CD1c-positive myeloid dendritic cell (primary cell): ENCODE measurements at regions not wholly inside any gene's neighbourhood (a gene's known extent, or its start where the extent isn't known, plus 50 kb on each side); places are given as distances from the start of the nearest gene placed in this dataset.

Experiments
- DNase-seq: peaks from one replicate; pipeline ENCODE4 v3.0.0-alpha.2; 2016; ENCODE audit errors: extremely low spot score

GRCh38 chr10:89153971-89154370 lies 53.1 kb downstream of the CH25H start:
- DNase-seq: no peak

GRCh38 chr10:89153116-89153515 lies 54.0 kb downstream of the CH25H start:
- DNase-seq: peak; percentile 35

- DNase-seq: no peak
These were observed 55.3 kb downstream of the CH25H start for GRCh38 chr10:89151857-89152256.

DNA sequence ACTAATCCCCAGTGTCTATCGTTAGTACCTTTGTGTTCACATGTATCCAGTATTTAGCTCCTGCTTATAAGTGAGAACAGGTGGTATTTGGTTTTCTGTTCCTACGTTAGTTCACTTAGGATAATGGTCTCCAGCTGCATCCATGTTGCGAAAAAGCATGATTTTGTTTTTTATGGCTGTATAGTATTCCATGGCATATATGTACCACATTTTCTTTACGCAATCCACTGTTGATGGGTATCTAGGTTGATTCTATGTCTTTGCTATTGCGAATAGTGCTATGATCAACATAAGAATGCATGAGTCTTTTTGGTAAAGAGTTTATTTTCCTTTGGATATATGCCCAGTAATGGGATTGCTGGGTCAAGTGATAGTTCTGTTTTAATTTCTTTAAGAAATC lies 59.1 kb downstream of the CH25H start:
- no peak for DNase-seq

- DNase-seq: no peak
These were observed 59.9 kb downstream of the CH25H start for GRCh38 chr10:89147256-89147655.

GRCh38 chr10:89144836-89145235 lies 62.3 kb downstream of the CH25H start:
- DNase-seq: no peak

DNA sequence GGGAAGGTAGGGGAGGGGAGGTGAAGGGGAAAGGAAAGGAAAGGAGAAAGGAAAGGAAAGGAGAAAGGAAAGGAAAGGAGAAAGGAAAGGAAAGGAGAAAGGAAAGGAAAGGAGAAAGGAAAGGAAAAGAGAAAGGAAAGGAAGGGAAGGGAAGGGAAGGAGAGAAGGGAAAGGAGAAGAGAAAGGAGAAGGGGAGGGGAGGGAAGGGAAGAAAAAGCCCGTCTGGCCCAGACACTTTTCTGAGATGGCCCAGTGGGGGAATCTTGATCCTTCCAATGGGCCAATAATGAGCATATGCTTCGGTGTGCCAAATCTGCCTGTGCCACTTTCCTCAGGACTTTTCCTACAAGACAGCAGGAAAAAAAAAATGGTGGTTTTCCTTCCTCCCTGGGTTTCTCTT lies 64.5 kb downstream of the CH25H start:
- DNase-seq: no peak

DNA sequence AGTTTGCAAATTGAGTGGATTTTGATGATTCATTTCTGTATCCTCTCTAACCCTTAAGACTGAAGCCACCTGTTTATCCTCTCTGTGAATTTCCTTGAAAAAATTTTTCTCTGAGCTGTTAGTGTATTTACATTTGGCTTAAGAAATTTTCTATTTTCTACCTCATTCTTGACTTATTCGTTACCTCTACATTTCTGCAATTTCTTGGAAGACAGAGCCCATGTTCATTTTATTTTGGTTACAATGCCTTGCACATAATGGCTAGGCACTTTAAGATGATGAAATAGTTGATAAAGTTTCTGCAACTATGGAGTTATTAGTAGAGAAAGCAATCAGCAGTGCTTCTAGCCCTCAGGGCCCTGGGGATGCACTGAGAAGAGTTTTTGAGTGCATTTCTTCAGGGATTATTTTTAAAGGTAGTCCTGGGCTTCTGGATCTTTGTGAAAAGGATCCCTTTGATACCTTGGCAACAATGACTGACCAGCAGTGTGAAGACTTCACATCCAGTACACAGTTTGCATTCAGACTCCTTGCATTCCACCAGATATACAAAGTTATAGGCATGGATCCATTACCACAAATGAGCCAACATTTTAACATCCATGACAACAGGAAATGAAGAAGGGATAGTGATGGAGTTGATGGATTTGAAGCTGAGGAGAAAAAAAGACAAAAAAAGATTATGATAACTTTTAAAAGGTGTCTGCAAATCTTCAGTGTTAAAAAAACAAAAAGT lies 68.2 kb downstream of the CH25H start:
- DNase-seq: no peak

DNA sequence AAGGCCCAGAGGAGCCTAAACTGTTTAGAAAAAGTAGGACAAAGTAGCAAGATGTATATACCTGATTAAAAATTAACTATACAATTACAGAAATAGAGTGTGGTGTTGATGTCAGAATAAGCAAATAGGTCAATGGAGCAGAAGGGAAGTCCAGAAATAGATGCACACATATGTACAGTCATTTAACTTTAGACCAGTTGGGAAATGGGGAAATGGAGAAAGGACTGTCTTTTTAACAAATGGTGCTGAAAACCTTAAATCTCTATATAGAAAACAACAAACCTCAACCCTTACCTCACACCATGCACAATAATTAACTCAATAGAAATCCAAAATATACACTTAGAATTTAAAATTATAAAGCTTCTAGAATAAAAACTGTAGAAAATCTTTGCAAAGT lies 72.2 kb downstream of the CH25H start:
- DNase-seq: peak; percentile 67

GRCh38 chr10:89129911-89130310 lies 77.2 kb downstream of the CH25H start:
- DNase-seq: peak; percentile 70

DNA sequence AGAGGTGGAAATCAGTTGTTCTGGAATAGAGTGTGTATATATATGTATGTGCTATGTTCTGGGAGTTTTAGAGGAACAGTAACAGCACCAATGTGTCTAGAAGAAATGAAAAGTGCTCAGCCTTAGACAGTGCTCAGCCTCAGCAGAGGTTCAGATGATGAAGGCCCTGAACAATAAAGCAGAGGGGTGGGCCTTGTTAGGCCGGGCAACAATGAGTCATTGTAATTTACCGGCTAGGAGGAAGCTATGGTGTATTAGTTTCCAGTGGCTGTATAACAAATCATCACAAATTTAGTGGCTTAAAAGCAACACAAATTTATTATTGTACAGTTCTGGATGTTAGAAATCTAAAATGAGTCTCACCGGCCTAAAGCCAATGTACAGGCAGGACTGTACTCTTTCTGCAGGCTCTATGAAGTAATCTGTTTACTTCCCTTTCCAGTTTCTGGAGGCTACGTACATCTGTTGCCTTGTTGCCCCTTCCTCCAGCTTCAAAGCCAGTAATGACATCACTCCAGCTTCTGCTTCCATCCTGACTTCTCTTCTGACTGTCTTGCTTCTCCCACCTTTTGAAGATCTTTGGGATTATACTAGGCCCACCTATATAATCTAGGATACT lies 84.6 kb downstream of the CH25H start:
- peak; percentile 88 for DNase-seq

GRCh38 chr10:89121764-89122020 lies 85.4 kb downstream of the CH25H start:
- DNase-seq: peak; percentile 33

DNA sequence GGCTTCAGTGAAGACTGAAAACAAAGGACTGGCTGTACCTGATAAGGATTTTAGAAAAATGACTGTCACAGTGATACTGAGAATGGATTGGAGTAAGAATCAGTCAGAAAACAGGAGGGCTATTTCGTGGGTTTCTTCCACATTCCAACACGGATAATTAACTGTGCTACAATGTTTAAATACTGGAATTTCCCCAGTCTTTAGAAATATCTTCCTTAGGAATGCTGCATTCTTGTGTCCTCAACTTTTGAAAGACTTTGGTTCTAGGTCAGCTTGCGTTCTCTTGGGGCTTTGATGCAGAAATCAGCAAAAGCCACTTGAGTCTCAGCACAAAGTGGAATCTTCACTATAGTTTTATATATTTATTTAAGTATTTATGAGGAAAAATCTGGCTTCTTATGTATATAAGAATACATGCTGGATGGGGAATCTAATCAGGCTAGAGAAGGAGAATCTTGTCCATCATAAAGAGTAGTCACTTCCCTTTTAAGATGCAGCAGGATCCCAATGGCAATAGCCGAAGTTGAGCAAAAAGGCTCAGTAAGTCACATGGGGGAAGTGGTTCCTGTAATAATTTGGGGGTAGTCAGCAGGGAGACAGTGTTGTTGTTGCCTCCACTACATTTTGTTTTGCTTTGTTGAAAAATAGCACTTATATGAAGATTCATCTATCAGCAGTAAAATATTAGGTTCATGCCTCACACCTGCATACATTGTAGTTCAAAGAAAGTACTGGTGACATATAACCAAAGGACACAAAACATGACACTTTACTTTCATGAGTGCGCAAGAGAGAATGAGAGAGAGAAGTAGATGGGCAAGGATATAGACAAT lies 86.0 kb downstream of the CH25H start:
- DNase-seq: peak; percentile 79

DNA sequence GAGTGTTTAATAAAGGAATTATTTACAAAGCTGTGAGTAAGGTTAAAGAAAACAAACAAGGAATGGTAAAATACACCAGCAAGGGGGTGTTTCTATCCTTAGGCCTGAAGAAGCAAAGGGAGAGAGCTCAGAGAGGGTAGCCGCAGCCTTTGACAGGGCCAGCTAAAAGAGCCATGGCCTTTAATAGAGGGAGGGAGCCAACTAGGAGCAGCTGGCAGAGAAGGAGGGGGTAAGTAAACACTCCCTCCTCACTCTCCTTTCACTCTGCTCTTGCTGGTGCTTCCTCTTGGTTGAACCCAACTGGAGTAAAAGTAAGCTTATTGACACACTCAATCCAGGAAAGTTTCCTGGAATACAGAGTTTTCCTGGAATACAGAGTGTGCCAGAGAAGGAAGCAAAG lies 87.5 kb downstream of the CH25H start:
- no peak for DNase-seq

DNA sequence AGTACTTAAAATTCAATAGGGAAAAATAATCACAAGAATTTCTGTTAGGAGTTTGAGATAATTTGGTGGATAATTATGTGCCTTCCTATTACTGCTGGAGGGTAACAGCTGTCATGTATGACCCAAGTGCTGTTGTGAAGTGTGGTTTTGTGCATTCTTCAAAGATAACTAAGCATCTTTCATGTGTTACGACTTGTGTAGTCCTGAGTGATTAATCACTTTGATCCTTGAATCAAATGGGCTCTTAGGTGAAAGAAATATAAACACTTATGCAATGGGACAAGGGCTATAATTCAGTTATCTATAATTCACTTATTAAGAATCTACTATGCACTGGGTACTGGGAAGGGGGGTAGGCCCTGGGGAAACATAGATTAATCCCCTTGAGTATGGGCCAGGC lies 89.0 kb downstream of the CH25H start:
- DNase-seq: no peak

GRCh38 chr10:89115876-89116627 lies 91.1 kb downstream of the CH25H start:
- peak; percentile 63 for DNase-seq

DNA sequence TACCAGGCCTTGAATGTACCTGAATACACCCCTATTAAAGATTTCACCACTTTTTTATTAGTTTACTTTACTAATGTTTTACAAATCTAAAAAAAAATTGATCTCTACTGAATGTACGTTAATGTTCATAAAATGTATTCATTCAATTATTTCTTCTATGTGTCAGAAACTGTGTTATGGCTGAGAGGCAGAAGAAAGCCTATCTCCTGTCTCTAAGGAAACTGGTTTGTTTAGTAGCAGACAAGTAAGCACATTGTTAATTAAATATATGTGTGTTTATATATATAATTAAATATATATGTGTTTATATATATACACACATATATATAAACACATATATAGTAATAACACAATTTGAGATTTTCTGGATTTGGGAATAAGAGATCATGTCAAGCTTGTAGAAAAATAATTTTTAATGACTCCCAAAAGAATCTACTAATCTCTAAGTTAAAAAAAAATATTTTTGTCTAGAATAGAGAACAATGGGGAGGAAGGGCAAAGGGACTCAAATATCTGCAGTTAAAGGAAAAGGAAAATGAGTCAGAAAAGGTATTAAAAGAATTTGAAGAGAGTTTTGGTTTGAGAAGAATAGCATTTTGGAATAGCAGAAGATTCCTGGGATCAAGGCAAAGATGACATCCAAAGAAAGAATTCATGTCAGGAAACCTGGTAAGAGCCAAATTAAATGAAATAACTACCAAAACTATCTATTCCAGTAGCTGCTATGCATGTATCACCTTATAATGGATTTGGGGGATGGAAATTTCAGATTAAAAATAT lies 92.1 kb downstream of the CH25H start:
- DNase-seq: no peak

GRCh38 chr10:89102735-89103134 lies 104.4 kb downstream of the CH25H start:
- DNase-seq: no peak

- DNase-seq: no peak
These were observed 105.2 kb downstream of the CH25H start for GRCh38 chr10:89101943-89102342.

- no peak for DNase-seq
These were observed 106.4 kb downstream of the CH25H start for GRCh38 chr10:89100680-89101079.

- DNase-seq: no peak
These were observed 106.6 kb downstream of the FAS start for GRCh38 chr10:89097226-89097625.
